RKO (cell line): ENCODE measurements at regions not wholly inside any gene's neighbourhood (a gene's known extent, or its start where the extent isn't known, plus 50 kb on each side); places are given as distances from the start of the nearest gene placed in this dataset.
"Not testable (repeated sequence)": the region's sequence is repeated elsewhere in the genome, so short reads cannot be mapped to it uniquely, and the experiment has no call there.

Source experiments
- DNase-seq: peaks from one replicate; pipeline ENCODE4 v3.0.0-alpha.2; 2016; ENCODE audit warnings: low spot score

DNA sequence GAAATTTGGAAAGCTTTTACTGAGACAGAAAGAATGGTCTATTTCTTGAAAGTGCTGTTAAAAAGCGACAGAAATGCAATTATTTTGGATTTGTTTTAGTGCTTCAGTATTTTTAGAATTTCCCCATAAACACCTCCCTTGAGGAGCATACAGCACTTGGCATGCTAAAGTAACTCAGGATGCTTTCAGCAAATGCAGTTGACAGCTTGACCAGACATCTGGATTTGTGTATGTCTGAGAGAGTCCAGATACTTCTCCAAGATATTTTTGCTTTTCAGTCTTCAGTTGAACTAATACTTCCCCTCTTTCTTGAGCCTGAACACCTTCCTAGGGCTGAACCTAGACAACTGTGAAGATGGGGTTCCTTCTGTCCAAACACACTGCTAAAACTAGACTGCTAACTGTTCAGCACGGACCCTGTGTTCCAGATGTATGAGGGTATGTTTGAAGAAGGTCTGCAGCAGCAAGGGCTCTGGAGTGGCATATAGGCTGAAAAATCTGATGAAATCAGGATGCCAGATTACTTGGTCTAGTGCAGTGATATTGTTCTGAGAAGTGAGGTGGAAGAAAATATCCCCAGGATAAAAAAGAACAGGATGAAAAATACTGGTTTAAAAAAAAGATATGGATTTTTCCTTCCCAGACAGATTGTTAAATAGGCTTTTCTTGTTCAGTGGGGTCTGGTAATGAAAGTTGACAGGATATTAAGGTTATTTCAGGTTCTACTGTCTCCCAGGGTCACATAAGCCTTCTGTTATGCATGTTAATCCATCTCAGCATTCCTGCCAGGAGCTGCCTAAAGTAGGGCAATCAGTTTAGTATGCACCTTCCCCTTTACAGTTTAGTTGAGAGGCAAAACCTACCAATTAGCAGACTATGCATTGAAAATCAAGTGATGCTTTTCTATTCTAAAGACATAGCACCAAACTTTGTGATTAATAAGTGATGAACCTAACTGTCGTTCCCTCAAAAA is 516.9 kb upstream of the TBL1XR1 start:
- no peak for DNase-seq

DNA sequence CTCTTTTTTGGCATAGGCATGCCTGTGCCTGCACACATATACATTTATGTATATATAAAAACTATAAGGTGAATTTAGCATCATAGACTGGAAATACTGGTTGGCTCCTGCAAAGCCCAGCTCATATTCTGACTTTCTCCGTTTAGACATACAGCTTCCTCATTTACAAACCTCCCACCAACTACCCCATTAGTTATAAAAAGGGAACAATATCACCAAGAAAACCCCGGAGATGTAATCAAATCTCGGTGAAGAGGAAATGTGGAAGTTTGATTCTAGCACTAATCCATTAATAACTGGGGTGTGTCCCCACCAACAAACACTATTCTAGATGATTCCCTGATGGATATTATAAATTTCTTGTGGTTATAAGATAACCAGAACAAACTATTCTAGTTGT is 517.7 kb upstream of the TBL1XR1 start:
- DNase-seq = no peak

DNA sequence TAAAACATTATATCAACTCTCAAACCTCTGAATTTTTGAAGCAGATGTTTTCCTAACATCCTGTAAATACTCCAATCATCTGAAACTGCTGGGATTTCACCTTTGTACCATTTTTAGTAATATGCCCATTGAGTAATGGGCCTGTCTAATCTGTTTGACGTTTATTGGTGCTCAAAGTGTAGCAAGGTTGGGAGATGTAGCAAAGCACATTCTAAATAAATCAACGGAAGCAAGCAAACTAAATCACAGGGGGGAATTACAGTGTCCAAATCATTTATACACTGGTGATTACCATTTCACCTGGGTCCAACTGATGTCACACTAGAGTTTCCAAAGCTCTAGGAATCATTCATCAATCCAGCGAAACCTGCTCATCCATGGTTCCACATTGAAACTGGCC is 518.7 kb upstream of the TBL1XR1 start:
- no peak for DNase-seq

DNA sequence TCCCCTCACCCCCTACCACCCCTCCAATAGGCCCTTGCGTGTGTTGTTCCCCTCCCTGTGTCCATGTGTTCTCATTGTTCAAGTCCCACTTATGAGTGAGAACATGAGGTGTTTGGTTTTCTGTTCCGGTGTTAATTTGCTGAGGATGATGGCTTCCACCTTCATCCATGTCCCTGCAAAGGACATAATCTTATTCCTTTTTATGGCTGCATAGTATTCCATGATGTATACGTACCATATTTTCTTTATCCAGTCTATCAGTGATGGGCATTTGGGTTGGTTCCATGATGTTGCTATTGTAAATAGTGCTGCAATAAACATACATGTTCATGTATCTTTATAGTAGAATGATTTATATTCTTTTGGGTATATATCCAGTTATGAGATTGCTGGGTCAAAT is 523.6 kb upstream of the TBL1XR1 start:
- DNase-seq = not testable (repeated sequence)

DNA sequence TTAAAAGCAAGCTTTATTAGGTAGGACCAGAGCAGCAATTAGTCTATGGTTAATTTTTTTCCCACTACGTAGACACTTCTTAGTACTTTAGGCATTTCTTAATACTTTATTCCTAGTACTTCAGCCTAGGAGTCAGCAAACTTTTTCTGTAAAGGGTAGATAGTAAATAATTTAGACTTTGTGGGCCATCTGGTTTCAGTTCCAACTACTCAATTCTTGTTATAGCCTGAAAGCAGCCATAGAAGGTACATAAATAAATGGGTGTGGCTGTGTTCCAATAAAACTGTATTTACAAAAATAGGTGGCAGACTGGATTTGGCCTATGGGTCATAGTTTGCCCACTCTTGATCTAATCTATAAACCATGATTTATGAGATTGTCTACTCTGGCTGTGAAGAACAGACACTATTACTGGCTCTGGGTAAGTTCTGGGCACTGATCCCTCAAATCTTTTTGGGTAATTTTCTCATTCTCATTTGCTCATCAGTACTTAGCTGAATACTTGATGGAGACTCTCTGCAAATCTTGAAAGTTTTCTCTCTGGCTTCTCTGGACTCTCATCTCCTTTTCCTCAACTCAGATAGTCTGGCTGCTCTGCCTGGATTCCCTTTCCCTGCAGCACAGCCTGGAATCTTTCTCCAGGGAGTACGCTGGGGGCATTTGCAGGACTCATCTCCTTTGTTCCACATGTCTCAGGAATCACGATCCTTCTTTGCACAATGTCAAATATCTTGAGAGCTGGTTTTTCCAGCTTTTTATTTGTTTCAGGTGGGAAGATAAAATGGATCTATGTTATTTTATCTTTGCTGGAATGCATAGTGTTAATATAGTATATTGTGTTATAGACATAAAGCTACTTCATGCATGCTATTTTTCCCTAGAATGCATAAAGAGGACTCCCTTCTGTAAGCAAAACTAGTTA is 524.8 kb upstream of the TBL1XR1 start:
- DNase-seq = no peak

DNA sequence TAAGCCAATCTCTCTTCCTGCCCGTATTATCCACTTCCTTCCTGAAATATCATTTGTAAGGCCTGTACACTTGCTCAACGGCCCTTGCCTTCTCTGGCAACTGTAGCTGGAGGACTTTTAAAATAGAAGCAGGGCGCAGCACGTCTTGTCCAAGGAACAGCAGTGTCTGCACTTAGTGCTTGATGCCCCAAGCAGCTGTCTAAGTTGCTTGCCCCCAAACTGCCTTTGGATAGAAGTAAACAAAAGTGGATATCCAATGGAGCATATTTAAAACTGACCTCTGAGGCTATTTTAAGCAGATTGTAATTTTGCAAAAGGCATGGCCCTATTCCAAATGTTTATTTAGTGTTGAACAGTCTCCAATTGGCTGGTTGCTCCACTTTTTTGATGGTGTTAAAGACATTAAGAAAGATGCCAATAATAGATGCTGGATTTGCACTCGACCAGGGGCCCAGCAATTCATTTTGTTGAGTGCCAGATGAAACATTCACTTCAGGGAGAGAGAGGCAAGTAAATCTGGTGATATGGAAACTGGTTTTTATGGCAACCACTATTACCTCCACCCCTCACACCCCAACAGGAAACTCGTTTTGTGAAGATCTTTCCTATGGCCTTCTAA is 526.8 kb upstream of the TBL1XR1 start:
- no peak for DNase-seq

DNA sequence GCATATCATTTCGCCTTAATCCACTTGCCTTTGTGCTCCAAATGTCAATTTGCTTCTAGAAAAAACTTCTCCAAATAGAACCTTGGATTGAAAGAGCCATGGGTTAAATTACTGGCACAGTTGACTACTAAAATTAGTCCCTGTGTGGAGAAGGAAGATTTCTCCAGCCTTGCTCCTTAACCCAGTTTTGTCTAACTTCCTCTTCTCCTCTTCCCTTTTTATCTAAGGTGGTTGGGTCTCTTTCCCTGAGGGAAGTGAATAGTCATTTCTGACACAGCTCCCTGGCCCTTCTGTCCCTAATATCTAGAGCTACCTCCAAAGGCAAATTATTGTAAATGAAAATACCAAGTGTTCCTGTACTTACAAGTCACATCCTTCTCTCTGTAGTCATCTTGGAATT is 527.9 kb upstream of the TBL1XR1 start:
- no peak for DNase-seq

DNA sequence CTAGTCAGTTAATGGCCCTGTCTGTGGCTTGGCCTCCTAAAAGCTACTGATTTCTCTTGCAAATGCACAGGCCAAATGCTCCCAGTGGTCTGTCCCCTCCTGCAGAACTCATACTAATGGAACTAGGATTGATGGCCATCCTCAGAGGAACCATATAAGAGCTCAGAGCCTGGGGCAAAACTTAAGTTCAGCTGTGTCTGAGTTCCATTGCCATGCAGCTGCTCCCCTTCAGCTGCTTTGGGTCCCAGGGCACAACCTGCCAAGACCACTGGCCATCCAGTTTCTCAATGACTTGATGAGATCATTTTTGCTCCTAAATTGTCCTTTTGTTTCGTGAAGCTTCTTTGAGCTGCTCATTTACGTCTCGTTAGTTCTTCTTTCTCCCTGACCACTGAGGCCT is 529.5 kb upstream of the TBL1XR1 start:
- no peak for DNase-seq

DNA sequence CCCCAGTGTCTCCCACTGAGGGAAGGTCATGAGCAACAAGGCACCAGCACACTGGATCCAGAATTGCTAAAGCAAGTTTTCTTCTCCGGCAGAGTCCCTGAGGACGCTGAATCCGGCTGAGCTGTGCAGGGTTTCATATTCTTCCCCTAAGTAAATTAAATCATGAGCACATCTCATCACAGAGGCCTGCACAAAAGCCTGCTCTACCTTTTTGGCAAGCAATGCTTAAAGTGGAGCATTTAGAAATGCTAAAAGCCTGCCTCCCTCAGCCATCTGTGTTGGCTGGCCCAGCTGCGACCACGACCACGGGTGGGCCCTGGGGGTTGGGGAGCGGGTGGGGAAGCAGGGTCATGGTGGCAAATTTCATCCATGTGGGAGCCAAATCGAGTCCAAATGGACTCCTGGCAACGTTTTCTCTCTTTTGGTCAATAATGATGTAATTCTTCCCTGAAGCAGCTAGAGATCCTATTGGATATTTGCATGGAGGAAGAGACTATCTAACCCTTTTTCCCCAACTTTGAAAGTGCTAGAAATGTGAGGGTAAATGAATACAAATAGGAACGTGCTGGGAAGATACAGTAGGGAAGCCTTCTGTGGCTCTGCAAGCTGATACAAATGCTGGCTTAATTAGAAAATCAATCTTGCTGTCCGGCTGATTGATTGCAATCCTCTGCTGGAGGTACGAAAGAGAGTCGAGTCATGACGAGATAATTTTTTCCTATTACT is 532.8 kb upstream of the TBL1XR1 start:
- DNase-seq = no peak

DNA sequence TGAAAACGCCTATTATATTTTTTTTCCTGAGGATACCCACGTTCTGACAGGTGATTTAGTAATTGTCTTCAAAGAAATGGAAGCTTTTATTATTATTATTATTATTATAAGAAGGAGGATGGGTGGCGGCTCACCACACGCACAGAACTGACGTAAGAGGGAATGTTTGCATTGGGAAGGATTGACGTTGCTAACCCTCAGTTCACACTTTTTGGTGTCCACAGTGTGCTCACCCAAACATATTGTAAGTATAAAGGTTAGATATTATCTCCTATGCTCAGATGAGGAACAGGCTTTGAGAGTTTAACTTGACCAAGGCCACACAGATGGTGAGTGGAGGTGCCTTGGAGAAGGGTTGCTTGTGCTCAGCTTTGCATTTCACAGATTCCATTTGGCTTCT is 533.5 kb upstream of the TBL1XR1 start:
- DNase-seq = no peak

DNA sequence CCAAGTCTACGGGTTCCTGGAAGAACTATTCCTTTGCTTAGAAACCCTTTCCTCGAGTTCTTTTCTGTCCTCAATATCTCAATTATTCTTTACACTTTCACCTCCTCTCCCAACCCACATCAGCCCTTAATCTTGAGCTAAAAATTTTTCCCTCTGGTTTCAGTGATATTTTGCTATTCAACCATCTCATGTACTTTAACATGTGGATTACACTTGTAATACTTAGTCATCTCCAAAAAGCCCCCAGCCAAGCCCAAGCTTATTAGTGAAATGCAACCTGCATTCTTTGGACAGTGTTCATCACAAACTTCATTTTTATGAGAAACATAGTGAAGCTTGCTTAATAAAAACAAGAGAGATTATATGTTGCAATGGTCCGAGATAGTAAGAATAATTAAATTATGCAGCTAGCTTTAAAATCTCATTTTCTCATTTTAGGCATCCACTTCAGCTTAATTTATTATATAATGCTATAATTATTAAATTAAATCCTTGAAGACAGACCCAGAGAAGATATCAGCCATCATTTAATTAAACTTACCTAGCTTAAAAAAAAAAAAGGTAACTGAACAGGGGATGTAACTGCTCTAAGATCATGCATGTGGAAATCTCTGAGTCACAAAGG is 534.5 kb upstream of the TBL1XR1 start:
- no peak for DNase-seq

DNA sequence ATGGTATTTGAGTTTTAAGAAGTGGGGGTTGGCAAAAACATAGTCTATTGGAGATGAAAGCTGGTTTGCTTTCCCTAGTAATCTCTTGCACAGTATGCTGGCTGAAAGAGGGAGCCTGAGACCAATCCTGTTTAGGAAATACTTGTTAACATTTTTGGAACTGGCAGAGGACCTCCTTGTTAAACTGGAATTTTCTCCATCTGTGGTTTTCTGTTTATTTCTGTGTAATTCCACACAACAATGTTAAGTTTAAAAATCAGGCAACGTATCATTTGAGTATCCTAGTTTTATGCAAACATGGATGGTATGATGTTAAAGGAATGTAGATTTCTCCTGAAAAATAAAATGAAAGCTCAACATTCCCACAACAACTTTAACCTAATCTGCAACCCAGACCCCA is 536.0 kb upstream of the TBL1XR1 start:
- no peak for DNase-seq

DNA sequence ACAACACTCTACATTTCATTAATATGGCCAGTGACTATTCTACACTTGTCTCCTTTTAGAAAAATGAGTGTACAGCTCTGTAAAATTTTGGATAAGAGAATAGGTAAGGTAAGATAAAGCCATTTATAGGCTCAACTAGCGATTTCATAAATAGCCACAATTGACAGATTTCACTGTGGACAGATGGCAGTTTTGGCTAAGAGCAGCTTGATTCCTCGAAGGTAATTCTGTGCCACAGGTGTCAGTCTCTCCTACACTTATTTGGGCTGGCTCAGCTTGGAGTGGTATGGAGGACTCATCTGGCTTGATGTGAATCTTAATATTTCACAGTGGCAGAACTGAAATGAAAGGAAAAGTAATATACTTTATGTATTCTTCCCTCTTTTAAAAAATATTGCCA is 536.7 kb upstream of the TBL1XR1 start:
- DNase-seq = no peak

DNA sequence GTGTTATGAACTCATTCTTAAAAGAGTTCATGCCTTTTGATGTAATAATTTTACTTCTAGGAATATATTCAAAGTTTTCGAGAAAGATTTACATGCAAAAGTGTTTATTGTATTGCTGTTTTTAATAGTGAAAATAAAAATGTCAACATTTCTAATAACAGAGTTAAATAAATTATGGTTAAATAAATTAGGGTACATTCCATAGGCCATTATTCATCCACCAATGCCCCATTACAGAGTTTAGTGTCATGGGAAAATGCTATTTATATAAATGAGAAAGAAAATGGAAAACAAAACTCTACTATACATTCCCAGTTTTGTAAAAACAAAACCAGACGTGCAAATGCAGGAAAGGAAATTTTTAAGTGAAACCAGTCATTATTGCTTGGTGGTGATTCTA is 538.1 kb upstream of the TBL1XR1 start:
- no peak for DNase-seq

DNA sequence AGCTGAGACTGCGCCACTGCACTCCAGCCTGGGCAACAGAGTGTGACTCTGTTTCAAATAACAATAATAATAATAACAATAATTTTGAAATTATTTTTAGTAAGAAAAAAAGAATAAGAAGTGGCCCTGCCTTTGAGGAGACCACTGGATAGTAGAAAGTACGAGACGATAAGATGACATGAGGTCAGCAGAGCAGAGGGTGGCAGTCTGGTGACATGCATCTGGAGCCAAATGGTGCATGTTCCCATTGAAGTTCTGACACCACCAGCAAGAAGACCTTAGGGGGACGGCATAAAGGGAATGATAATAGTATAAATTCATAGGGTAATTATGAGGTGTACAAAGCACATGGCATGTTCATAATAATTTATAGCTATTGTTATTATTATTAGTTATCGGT is 542.2 kb upstream of the TBL1XR1 start:
- DNase-seq = no peak

DNA sequence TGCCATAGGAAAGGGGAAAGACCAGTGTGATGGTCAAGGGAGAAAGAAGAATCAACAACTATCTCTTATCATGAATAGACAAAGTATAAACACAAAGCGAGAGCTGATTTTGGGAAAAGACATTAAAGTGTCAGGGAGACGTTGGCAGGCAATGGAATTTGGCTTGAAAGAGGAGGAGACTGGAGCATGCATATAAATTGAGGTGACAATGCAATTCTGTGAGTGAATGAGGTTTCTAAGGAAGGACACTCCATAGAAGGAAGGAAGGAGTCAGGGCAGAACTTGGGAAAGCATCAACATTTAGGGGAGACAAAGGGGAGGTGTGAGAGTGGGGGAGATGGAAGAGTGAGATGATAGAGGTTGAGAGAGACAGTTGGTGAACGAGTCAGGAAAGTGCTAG is 543.0 kb upstream of the TBL1XR1 start:
- no peak for DNase-seq

DNA sequence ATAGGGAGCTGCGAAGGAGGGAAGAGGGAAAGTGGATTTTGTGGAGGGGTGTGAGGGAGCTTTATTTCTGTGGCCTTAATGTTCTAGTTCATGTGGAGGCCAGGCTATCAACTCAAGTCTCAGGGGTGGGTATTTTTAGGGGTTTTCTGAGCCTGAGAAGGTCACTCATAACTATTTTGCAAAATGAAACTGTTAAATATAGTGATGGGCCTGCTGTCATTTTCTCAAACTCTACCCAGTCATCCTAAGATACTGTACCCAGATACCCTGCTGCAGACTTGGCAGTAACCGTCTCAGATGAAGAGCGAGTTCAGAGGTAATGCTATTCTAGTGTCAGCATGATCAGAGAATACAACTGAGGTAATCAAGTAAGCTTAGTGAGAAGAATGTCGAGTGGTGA is 545.0 kb upstream of the TBL1XR1 start:
- DNase-seq = no peak

DNA sequence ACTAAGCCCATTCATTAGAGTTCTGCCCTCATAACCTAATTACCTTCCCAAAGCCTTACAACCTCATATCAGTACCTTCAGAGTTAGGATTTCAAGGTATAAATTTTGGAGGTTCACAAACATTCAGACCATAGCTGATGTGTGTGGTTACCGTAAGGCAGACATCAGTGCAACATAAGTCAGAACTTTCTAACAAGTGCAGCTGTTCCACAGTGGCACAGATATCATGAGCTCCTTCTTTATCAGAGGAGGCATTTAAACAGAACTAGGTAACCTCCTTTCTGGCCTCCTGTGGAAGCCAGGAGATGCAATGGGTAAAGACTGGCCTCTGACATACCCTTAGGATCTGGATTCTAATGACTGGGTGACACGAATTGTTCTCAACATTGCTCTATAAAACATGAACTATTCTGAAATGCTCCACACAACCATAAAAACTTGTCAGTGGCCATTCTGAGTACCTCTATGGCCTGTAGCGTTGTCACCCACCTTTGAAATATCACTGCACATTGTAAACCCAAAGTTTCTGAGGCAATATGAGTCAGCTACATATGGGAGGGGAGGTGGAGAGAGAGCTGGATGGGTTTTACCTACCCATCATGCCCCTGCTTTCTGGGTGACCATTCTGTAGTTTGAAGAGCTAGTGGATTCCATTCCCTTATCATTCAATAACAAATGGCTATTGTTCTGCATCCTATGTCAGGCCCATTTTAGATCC is 546.0 kb upstream of the TBL1XR1 start:
- no peak for DNase-seq

DNA sequence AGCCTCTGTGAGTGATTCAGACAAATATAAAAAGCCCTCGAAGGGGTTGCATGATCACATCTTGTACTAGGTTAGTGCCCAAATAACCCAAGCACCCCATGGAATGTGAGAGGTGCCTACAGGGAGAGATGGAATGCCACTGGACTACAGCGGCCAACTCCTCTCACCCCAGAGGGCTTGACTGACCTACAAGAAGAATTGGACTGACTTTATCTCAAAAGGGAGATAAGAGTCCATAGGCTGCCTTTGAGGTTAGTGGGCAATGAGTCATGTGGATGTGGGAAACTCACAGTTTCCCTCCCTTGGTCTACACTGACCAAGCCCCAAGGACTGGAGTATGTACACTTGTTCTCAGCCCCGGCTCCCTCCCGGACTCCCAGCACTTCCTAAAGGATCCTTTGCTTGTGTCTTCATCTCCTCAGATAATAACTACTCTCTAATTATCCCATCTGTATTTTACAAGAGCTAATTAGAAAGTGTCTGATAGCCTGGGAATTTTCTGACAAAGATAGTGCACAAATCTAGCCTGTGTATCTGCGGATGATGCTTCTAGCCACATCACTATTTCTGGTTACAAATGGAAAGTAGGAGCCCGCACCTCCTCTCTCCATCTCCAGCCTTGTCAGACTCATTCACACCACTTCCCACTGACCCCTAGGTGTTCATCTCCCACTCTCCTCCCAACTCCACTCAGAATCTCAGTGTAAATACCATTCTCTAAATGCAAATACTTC is 547.8 kb upstream of the TBL1XR1 start:
- no peak for DNase-seq

DNA sequence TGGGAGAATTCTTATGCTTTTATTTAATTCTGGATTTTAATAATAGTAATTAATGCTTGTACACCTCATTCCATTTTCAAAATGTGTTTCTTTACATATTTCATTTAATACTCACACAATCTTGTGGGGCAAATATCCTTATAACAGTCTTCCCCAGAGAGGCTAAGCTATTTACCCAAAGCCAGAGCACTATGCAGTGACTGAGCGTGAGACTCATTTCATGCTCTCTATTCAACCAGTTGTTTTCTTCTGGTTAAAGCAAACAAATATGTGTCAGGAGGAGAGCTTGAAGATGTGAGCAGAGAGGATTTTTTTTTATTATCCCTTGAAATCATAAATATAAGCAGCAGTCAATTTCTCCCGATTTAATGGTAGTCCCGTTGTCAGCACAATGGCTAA is 548.3 kb upstream of the TBL1XR1 start:
- no peak for DNase-seq
